Panc1 (cell line): ENCODE measurements at regions not wholly inside any gene's neighbourhood (a gene's known extent, or its start where the extent isn't known, plus 50 kb on each side); places are given as distances from the start of the nearest gene placed in this dataset.
A peak's percentile ranks its signal among the peaks of the same experiment; 100 is the strongest.

ENCODE experiments used
- ATAC-seq: fragments of 200-7000 bp; cut with Tn5 transposase; 2 replicates; pipeline ENCODE4 v1.9.1; 2020; ENCODE audit warnings: mild to moderate bottlenecking, moderate library complexity
- BruUV-seq: library from RNA; stranded (reverse); fragments of 400-500 nt; replicated peaks from 2 replicates; lab custom pipeline; 2021; lab: Mats Ljungman, UMichigan
- CTCF ChIA-PET: fragments of 300-600 bp; sonication (Branson Sonifier 250); formaldehyde crosslinking; loops from one replicate; lab custom pipeline; 2022; ENCODE audit warnings: antibody characterized with exemption; lab: Charles Lee
- POLR2A ChIA-PET: fragments of 300-600 bp; sonication (Branson Sonifier 250); formaldehyde crosslinking; loops from one replicate; lab custom pipeline; 2022; ENCODE audit warnings: antibody characterized with exemption; lab: Charles Lee
- DNase-seq: peaks from one replicate; pipeline ENCODE4 v3.0.0-alpha.2; 2010; ENCODE audit warnings: low read depth, low spot score
- H3K27ac ChIP-seq: 2 replicates; pipeline ENCODE4 v1.5.1; 2011; ENCODE audit warnings: mild to moderate bottlenecking, low read length, inconsistent platforms
- H3K27me3 ChIP-seq: fragments of 200-500 bp; sonication (Bioruptor generic); 2 replicates; pipeline ENCODE4 v1.6.0; 2014; ENCODE audit warnings: low read length, inconsistent platforms; ENCODE audit not compliant: control insufficient read depth, insufficient read depth
- H3K36me3 ChIP-seq: fragments of 200-500 bp; sonication (Bioruptor generic); 2 replicates; pipeline ENCODE4 v1.5.1; 2014; ENCODE audit warnings: inconsistent platforms, mild to moderate bottlenecking, low read length, moderate library complexity; ENCODE audit not compliant: control insufficient read depth, insufficient read depth
- H3K4me1 ChIP-seq: 2 replicates; pipeline ENCODE4 v1.5.1; 2011; ENCODE audit warnings: inconsistent platforms, mild to moderate bottlenecking, low read length, moderate library complexity; ENCODE audit not compliant: control insufficient read depth, insufficient read depth
- H3K4me3 ChIP-seq, 2 experiments: 2 replicates each; pipeline ENCODE4 v1.5.1; 2011 to 2012; ENCODE audit warnings: low read depth in 2 of 2, low read length in 2 of 2, mild to moderate bottlenecking in 2 of 2, inconsistent platforms in 1 of 2, moderate library complexity in 1 of 2
- H3K9me3 ChIP-seq: fragments of 200-500 bp; sonication (Bioruptor generic); 2 replicates; pipeline ENCODE4 v1.5.1; 2014; ENCODE audit warnings: low read depth, mild to moderate bottlenecking, inconsistent platforms, low read length, moderate library complexity; ENCODE audit not compliant: control insufficient read depth, insufficient read depth
- CTCF ChIP-seq: fragments of 450-650 bp; IDR thresholded peaks from 2 replicates; pipeline ENCODE4 v1.5.1; 2017; ENCODE audit warnings: mild to moderate bottlenecking
- POLR2AphosphoS5 ChIP-seq: IDR thresholded peaks from 2 replicates; pipeline ENCODE4 v1.6.1; 2012; ENCODE audit warnings: mild to moderate bottlenecking, low read depth, low read length, moderate library complexity
- REST ChIP-seq, 2 experiments: IDR thresholded peaks; 2 replicates each; pipeline ENCODE4 v1.6.1; 2011 to 2012; ENCODE audit warnings: low read depth in 2 of 2, control low read depth in 1 of 2, low read length in 1 of 2, mild to moderate bottlenecking in 1 of 2, moderate library complexity in 1 of 2; ENCODE audit not compliant: insufficient read depth in 1 of 2
- SIN3A ChIP-seq: IDR thresholded peaks from 2 replicates; pipeline ENCODE4 v1.6.1; 2012; ENCODE audit warnings: low read depth, mild to moderate bottlenecking, low read length, moderate library complexity, borderline replicate concordance; ENCODE audit not compliant: insufficient read depth
- TCF7L2 ChIP-seq: IDR thresholded peaks from 2 replicates; pipeline ENCODE4 v1.6.1; 2011; ENCODE audit warnings: mild to moderate bottlenecking, low read depth, low read length, inconsistent platforms
- in situ Hi-C: cut with HindIII; loops from 2 replicates; pipeline ENCODE4 v1.10.0; 2016; ENCODE audit warnings: low sequenced_read_pairs, low pct_unique_long_range_greater_than_20kb
- intact Hi-C: fragments of 100-400 bp; cut with micrococcal nuclease; formaldehyde crosslinking; loops from one replicate; pipeline ENCODE4 v1.10.0; 2022; ENCODE audit not compliant: unreplicated experiment

GRCh38 chr12:75648856-75649255 lies 137.4 kb upstream of the KRR1 start:
- Histone ChIP-seq H3K4me1 (no peaks in the 10 kb centered on the region), H3K27me3 (no peaks in the 10 kb centered on the region), H3K36me3 (no peaks in the 10 kb centered on the region), H3K9me3 (peaks cover 8% of the 10 kb centered on the region; the same call in 1 of the 2 replicates), H3K27ac (peak overlapping the region; percentile 71; the same call in 1 of the 2 replicates), H3K4me3 (no peak overlapping the region)
- ChIA-PET CTCF (no interaction called here), POLR2A (no interaction called here)
- TF ChIP-seq TCF7L2, result no peak
- TF ChIP-seq SIN3A, result no peak
- TF ChIP-seq CTCF, result no peak
- TF ChIP-seq REST (IDR thresholded peaks at IDR 0.05; ENCODE audit: insufficient read depth in 1 of 2, low read depth in 2 of 2, low read length in 1 of 2), result no peak
- in situ Hi-C loops, result no loop called here
- no peak for ATAC-seq
- intact Hi-C loops, result no loop called here
- BruUV-seq, result no TSS peak
- no peak for DNase-seq

GRCh38 chr12:75646329-75647210 lies 135.2 kb upstream of the KRR1 start:
- Histone ChIP-seq H3K9me3 (peaks cover 3% of the 10 kb centered on the region; the same call in 1 of the 2 replicates), H3K27ac (peak overlapping the region; percentile 54; the same call in 1 of the 2 replicates), H3K27me3 (no peaks in the 10 kb centered on the region), H3K4me3 (no peak overlapping the region), H3K4me1 (no peaks in the 10 kb centered on the region), H3K36me3 (no peaks in the 10 kb centered on the region)
- ATAC-seq (no peak), DNase-seq (no peak)
- no TSS peak for BruUV-seq
- in situ Hi-C loops, result no loop called here
- CTCF ChIA-PET, result no interaction called here
- POLR2A ChIA-PET, result interaction anchor here (0.6 kb wide), 1 partner anchor 12 kb away, joined by 3 read pairs; no protein-coding TSS in a partner anchor
- no peak for TF ChIP-seq POLR2AphosphoS5
- TF ChIP-seq TCF7L2, result no peak
- no peak for TF ChIP-seq SIN3A
- no peak for TF ChIP-seq CTCF
- TF ChIP-seq REST (IDR thresholded peaks at IDR 0.05; ENCODE audit: insufficient read depth in 1 of 2, low read depth in 2 of 2, low read length in 1 of 2), result no peak
- intact Hi-C loops, result no loop called here
